Common myeloid progenitor, CD34-positive (primary cell): ENCODE measurements at regions not wholly inside any gene's neighbourhood (a gene's known extent, or its start where the extent isn't known, plus 50 kb on each side); places are given as distances from the start of the nearest gene placed in this dataset.

ENCODE experiments used
- CTCF ChIA-PET: fragments of 350-600 bp; sonication (Branson Sonifier 250); formaldehyde crosslinking; loops from one replicate; lab custom pipeline; 2021; ENCODE audit warnings: antibody characterized with exemption; lab: Charles Lee
- POLR2A ChIA-PET: fragments of 350-600 bp; sonication (Branson Sonifier 250); formaldehyde crosslinking; loops from one replicate; lab custom pipeline; 2021; ENCODE audit warnings: antibody characterized with exemption; lab: Charles Lee
- DNase-seq, 3 donors: peaks; one replicate each; pipeline versions ENCODE4 v3.0.0 to v3.0.0-alpha.2; 2013
- H3K27ac ChIP-seq, 2 experiments: 1 replicate in 1 of 2; 2 replicates in 1 of 2; pipeline ENCODE4 v1.7.0; 2013; ENCODE audit warnings: inconsistent platforms in 2 of 2, low read length in 2 of 2, mild to moderate bottlenecking in 2 of 2, low read depth in 1 of 2, moderate library complexity in 1 of 2; ENCODE audit not compliant: severe bottlenecking in 2 of 2, insufficient read depth in 1 of 2, poor library complexity in 1 of 2
- H3K27me3 ChIP-seq, 5 experiments: replicated peaks in 2 of 5; 1 replicate in 3 of 5; 2 replicates in 2 of 5; pipeline versions ENCODE4 v1.6.1 to v1.7.0; 2013; ENCODE audit warnings: low read length in 4 of 5, mild to moderate bottlenecking in 2 of 5, moderate library complexity in 2 of 5, inconsistent platforms in 1 of 5; ENCODE audit not compliant: insufficient read depth in 5 of 5, control insufficient read depth in 4 of 5
- H3K36me3 ChIP-seq, 4 experiments: 1 replicate in 2 of 4; 2 replicates in 2 of 4; pipeline versions ENCODE4 v1.6.1 to v1.7.0; 2013; ENCODE audit warnings: low read length in 3 of 4, control low read depth in 1 of 4, mild to moderate bottlenecking in 1 of 4; ENCODE audit not compliant: control insufficient read depth in 4 of 4, insufficient read depth in 4 of 4
- H3K4me1 ChIP-seq, 4 experiments: 1 replicate in 3 of 4; 2 replicates in 1 of 4; pipeline versions ENCODE4 v1.6.1 to v1.7.1; 2013; ENCODE audit warnings: low read length in 3 of 4, mild to moderate bottlenecking in 3 of 4, control low read depth in 1 of 4, inconsistent platforms in 1 of 4, moderate library complexity in 1 of 4; ENCODE audit not compliant: control insufficient read depth in 4 of 4, insufficient read depth in 4 of 4; ENCODE audit errors: control extremely low read depth in 1 of 4
- H3K4me3 ChIP-seq, 7 experiments: 1 replicate in 4 of 7; 2 replicates in 3 of 7; pipeline versions ENCODE4 v1.5.1 to v1.7.0; 2013; ENCODE audit warnings: mild to moderate bottlenecking in 7 of 7, low read length in 6 of 7, moderate library complexity in 6 of 7, inconsistent platforms in 2 of 7, low read depth in 2 of 7, control low read depth in 1 of 7; ENCODE audit not compliant: insufficient read depth in 4 of 7, control insufficient read depth in 1 of 7; ENCODE audit errors: extremely low read depth in 1 of 7
- H3K9me3 ChIP-seq, 5 experiments: 1 replicate in 4 of 5; 2 replicates in 1 of 5; pipeline versions ENCODE4 v1.6.1 to v1.7.1; 2013; ENCODE audit warnings: low read length in 4 of 5, mild to moderate bottlenecking in 2 of 5, inconsistent platforms in 1 of 5, low read depth in 1 of 5, moderate library complexity in 1 of 5; ENCODE audit not compliant: control insufficient read depth in 4 of 5, insufficient read depth in 2 of 5; ENCODE audit errors: control extremely low read depth in 1 of 5
- WGBS: methylation state at CpG from one replicate; pipeline ENCODE4 v1.1.5; 2013; ENCODE audit not compliant: insufficient coverage; 5-methylcytosine and 5-hydroxymethylcytosine counted together

- no peaks in the 10 kb centered on the region for H3K4me1 ChIP-seq
- H3K27me3 ChIP-seq: peaks cover 0 to 2% (median 0%) of the 10 kb centered on the region in 5 experiments
- CTCF ChIA-PET: no interaction called here
- no peaks in the 10 kb centered on the region for H3K9me3 ChIP-seq
- no peak overlapping the region for H3K27ac ChIP-seq
- H3K36me3 ChIP-seq: no peaks in the 10 kb centered on the region
- no peak overlapping the region for H3K4me3 ChIP-seq
- no peak for DNase-seq
- POLR2A ChIA-PET: no interaction called here
These were observed 221.8 kb upstream of the IGFBP7 start for GRCh38 chr4:57331959-57332358.

- Histone ChIP-seq H3K36me3 (no peaks in the 10 kb centered on the region), H3K9me3 (no peaks in the 10 kb centered on the region), H3K27ac (no peak overlapping the region), H3K27me3 (peaks cover 0 to 2% (median 0%) of the 10 kb centered on the region in 5 experiments), H3K4me3 (no peak overlapping the region), H3K4me1 (no peaks in the 10 kb centered on the region)
- ChIA-PET CTCF (no interaction called here), POLR2A (no interaction called here)
- no peak for DNase-seq
- 98% methylated on average over 7 of the region's 9 CpGs for WGBS
These were observed 219.1 kb upstream of the IGFBP7 start for GRCh38 chr4:57329279-57329678.

- H3K9me3 ChIP-seq: no peaks in the 10 kb centered on the region
- H3K4me1 ChIP-seq: no peaks in the 10 kb centered on the region
- no peaks in the 10 kb centered on the region for H3K36me3 ChIP-seq
- ChIA-PET CTCF (no interaction called here), POLR2A (no interaction called here)
- no peak overlapping the region for H3K27ac ChIP-seq
- DNase-seq: no peak
- 95% methylated on average over 2 of the region's 4 CpGs for WGBS
- peaks cover 0 to 2% (median 0%) of the 10 kb centered on the region in 5 experiments for H3K27me3 ChIP-seq
- no peak overlapping the region for H3K4me3 ChIP-seq
These were observed 214.6 kb upstream of the IGFBP7 start for GRCh38 chr4:57324673-57325307.

- Histone ChIP-seq H3K9me3 (no peaks in the 10 kb centered on the region), H3K4me1 (no peaks in the 10 kb centered on the region), H3K4me3 (no peak overlapping the region), H3K27me3 (peaks cover 0 to 6% (median 0%) of the 10 kb centered on the region in 5 experiments), H3K27ac (no peak overlapping the region), H3K36me3 (no peaks in the 10 kb centered on the region)
- DNase-seq: no peak
- ChIA-PET POLR2A (no interaction called here), CTCF (no interaction called here)
- WGBS: 46% methylated on average over 2 of the region's 4 CpGs
These were observed 210.7 kb upstream of the IGFBP7 start for GRCh38 chr4:57320849-57321248.

- H3K27ac ChIP-seq: no peak overlapping the region
- no peak overlapping the region for H3K4me3 ChIP-seq
- DNase-seq: no peak
- H3K36me3 ChIP-seq: no peaks in the 10 kb centered on the region
- no peaks in the 10 kb centered on the region for H3K4me1 ChIP-seq
- POLR2A ChIA-PET: interaction anchor here (0.6 kb wide), 1 partner anchor 107 kb away, joined by 3 read pairs; no protein-coding TSS in a partner anchor
- CTCF ChIA-PET: no interaction called here
- H3K27me3 ChIP-seq: peaks cover 0 to 6% (median 0%) of the 10 kb centered on the region in 5 experiments
- no peaks in the 10 kb centered on the region for H3K9me3 ChIP-seq
- 94% methylated on average over 2 of the region's 3 CpGs for WGBS
These were observed 210.0 kb upstream of the IGFBP7 start for GRCh38 chr4:57320217-57320616.

GRCh38 chr4:57318703-57319102 is 208.5 kb upstream of the IGFBP7 start:
- peaks cover 0 to 6% (median 0%) of the 10 kb centered on the region in 5 experiments for H3K27me3 ChIP-seq
- H3K27ac ChIP-seq: no peak overlapping the region
- no peak for DNase-seq
- H3K36me3 ChIP-seq: no peaks in the 10 kb centered on the region
- POLR2A ChIA-PET: no interaction called here
- no peaks in the 10 kb centered on the region for H3K4me1 ChIP-seq
- H3K9me3 ChIP-seq: no peaks in the 10 kb centered on the region
- WGBS: no CpG with 5 or more reads among the region's 2 CpGs
- CTCF ChIA-PET: no interaction called here
- H3K4me3 ChIP-seq: no peak overlapping the region

GRCh38 chr4:57314636-57315035 is 204.5 kb upstream of the IGFBP7 start:
- ChIA-PET CTCF (no interaction called here), POLR2A (no interaction called here)
- no peaks in the 10 kb centered on the region for H3K9me3 ChIP-seq
- H3K4me1 ChIP-seq: no peaks in the 10 kb centered on the region
- 98% methylated on average over 4 of the region's 5 CpGs for WGBS
- no peaks in the 10 kb centered on the region for H3K36me3 ChIP-seq
- H3K27ac ChIP-seq: no peak overlapping the region
- H3K4me3 ChIP-seq: no peak overlapping the region
- peaks cover 0 to 4% (median 0%) of the 10 kb centered on the region in 5 experiments for H3K27me3 ChIP-seq
- no peak for DNase-seq
